Mononuclear cell (primary cell): ENCODE measurements at regions not wholly inside any gene's neighbourhood (a gene's known extent, or its start where the extent isn't known, plus 50 kb on each side); places are given as distances from the start of the nearest gene placed in this dataset.

Source experiments
- H3K27me3 ChIP-seq: 2 replicates; pipeline ENCODE4 v1.6.0; 2011; ENCODE audit warnings: low read length, control low read depth; ENCODE audit not compliant: insufficient read depth
- H3K4me1 ChIP-seq: 2 replicates; pipeline ENCODE4 v1.5.1; 2011; ENCODE audit warnings: mild to moderate bottlenecking, low read length, control low read depth; ENCODE audit not compliant: insufficient read depth
- H3K4me3 ChIP-seq: 2 replicates; pipeline ENCODE4 v1.5.1; 2011; ENCODE audit warnings: mild to moderate bottlenecking, low read length, moderate library complexity
- H3K9me3 ChIP-seq: 2 replicates; pipeline ENCODE4 v1.5.1; 2011; ENCODE audit warnings: low read depth, mild to moderate bottlenecking, control low read depth, low read length

GRCh38 chr3:87350367-87351199 lies 74.2 kb upstream of the POU1F1 start:
- Histone ChIP-seq H3K27me3 (no peaks in the 10 kb centered on the region), H3K4me1 (no peaks in the 10 kb centered on the region), H3K4me3 (no peak overlapping the region), H3K9me3 (no peaks in the 10 kb centered on the region)

GRCh38 chr3:87349833-87350232 lies 73.4 kb upstream of the POU1F1 start:
- Histone ChIP-seq H3K9me3 (no peaks in the 10 kb centered on the region), H3K27me3 (no peaks in the 10 kb centered on the region), H3K4me3 (no peak overlapping the region), H3K4me1 (no peaks in the 10 kb centered on the region)

GRCh38 chr3:87336761-87337160 lies 60.4 kb upstream of the POU1F1 start:
- H3K4me1 ChIP-seq, result no peaks in the 10 kb centered on the region
- H3K9me3 ChIP-seq, result no peaks in the 10 kb centered on the region
- H3K27me3 ChIP-seq, result no peaks in the 10 kb centered on the region
- H3K4me3 ChIP-seq, result no peak overlapping the region

- Histone ChIP-seq H3K4me1 (no peaks in the 10 kb centered on the region), H3K4me3 (no peak overlapping the region), H3K27me3 (no peaks in the 10 kb centered on the region), H3K9me3 (no peaks in the 10 kb centered on the region)
Observed at GRCh38 chr3:87335931-87336330, 59.5 kb upstream of the POU1F1 start.

- no peaks in the 10 kb centered on the region for H3K9me3 ChIP-seq
- no peaks in the 10 kb centered on the region for H3K4me1 ChIP-seq
- no peak overlapping the region for H3K4me3 ChIP-seq
- H3K27me3 ChIP-seq, result no peaks in the 10 kb centered on the region
Observed at GRCh38 chr3:87333393-87333892, 57.1 kb upstream of the POU1F1 start.

GRCh38 chr3:87332789-87333188 lies 56.4 kb upstream of the POU1F1 start:
- H3K4me3 ChIP-seq, result no peak overlapping the region
- no peaks in the 10 kb centered on the region for H3K27me3 ChIP-seq
- no peaks in the 10 kb centered on the region for H3K9me3 ChIP-seq
- no peaks in the 10 kb centered on the region for H3K4me1 ChIP-seq

- H3K27me3 ChIP-seq, result no peaks in the 10 kb centered on the region
- H3K9me3 ChIP-seq, result no peaks in the 10 kb centered on the region
- H3K4me1 ChIP-seq, result no peaks in the 10 kb centered on the region
- H3K4me3 ChIP-seq, result no peak overlapping the region
Observed at GRCh38 chr3:87329065-87329464, 52.7 kb upstream of the POU1F1 start.
